ENCODE measurements at regions not wholly inside any gene's neighbourhood (a gene's known extent, or its start where the extent isn't known, plus 50 kb on each side); places are given as distances from the start of the nearest gene placed in this dataset.

GRCh38 chr12:77720258-77720657, 110.4 kb upstream of the NAV3 start:
- Histone ChIP-seq H3K4me2 (no peak overlapping the region), H2AFZ (replicated peaks) (peak overlapping the region; percentile 90)
- TF ChIP-seq EZH2 (IDR thresholded peaks at IDR 0.05), result no peak
- TF ChIP-seq, protein P1, sequence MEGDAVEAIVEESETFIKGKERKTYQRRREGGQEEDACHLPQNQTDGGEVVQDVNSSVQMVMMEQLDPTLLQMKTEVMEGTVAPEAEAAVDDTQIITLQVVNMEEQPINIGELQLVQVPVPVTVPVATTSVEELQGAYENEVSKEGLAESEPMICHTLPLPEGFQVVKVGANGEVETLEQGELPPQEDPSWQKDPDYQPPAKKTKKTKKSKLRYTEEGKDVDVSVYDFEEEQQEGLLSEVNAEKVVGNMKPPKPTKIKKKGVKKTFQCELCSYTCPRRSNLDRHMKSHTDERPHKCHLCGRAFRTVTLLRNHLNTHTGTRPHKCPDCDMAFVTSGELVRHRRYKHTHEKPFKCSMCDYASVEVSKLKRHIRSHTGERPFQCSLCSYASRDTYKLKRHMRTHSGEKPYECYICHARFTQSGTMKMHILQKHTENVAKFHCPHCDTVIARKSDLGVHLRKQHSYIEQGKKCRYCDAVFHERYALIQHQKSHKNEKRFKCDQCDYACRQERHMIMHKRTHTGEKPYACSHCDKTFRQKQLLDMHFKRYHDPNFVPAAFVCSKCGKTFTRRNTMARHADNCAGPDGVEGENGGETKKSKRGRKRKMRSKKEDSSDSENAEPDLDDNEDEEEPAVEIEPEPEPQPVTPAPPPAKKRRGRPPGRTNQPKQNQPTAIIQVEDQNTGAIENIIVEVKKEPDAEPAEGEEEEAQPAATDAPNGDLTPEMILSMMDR (IDR thresholded peaks at IDR 0.05), result peak; percentile 49

GRCh38 chr12:77710209-77710608, 120.5 kb upstream of the NAV3 start:
- Mint-ChIP-seq H3K36me3 (no peaks in the 10 kb centered on the region), H3K27ac (no peak overlapping the region), H3K27me3 (ENCODE audit: insufficient read depth, low read depth) (no peaks in the 10 kb centered on the region), H3K4me3 (no peak overlapping the region), H3K4me1 (no peaks in the 10 kb centered on the region), H3K9me3 (peaks cover 8% of the 10 kb centered on the region)
- Histone ChIP-seq H3K9me3 (ENCODE audit: low read depth) (no peaks in the 10 kb centered on the region), H3K4me2 (no peak overlapping the region), H2AFZ (replicated peaks) (no peak overlapping the region), H3K27me3 (no peaks in the 10 kb centered on the region), H3K27ac (no peak overlapping the region), H4K20me1 (ENCODE audit: low read depth) (no peaks in the 10 kb centered on the region), H3F3A (ENCODE audit: low read depth) (no peaks in the 10 kb centered on the region), H3K36me3 (no peaks in the 10 kb centered on the region), H3K79me2 (ENCODE audit: low read depth) (no peaks in the 10 kb centered on the region), H3K9ac (no peak overlapping the region), H3K4me1 (no peaks in the 10 kb centered on the region), H3K4me3 (no peak overlapping the region)
- no peak for DNase-seq (ENCODE audit: low spot score)
- TF ChIP-seq EZH2phosphoT487 (IDR thresholded peaks at IDR 0.05) (no peak), EZH2 (IDR thresholded peaks at IDR 0.05) (no peak)
- TF ChIP-seq, protein P1 (IDR thresholded peaks at IDR 0.05), result no peak

More at GRCh38 chr12:77720258-77720657, 110.4 kb upstream of the NAV3 start:
- peaks cover 5% of the 10 kb centered on the region for H3K4me1 ChIP-seq
- no peaks in the 10 kb centered on the region for H3F3A ChIP-seq (ENCODE audit: low read depth)
- Mint-ChIP-seq H3K27me3 (ENCODE audit: insufficient read depth, low read depth) (no peaks in the 10 kb centered on the region), H3K4me1 (no peaks in the 10 kb centered on the region), H3K9me3 (peaks cover 9% of the 10 kb centered on the region), H3K36me3 (no peaks in the 10 kb centered on the region), H3K4me3 (no peak overlapping the region), H3K27ac (no peak overlapping the region)
- no peak overlapping the region for H3K4me3 ChIP-seq
- H3K27me3 ChIP-seq, result no peaks in the 10 kb centered on the region
- no peaks in the 10 kb centered on the region for H4K20me1 ChIP-seq (ENCODE audit: low read depth)
- no peak overlapping the region for H3K9ac ChIP-seq
- no peaks in the 10 kb centered on the region for H3K79me2 ChIP-seq (ENCODE audit: low read depth)
- peak; percentile 16 for DNase-seq (ENCODE audit: low spot score)
- H3K9me3 ChIP-seq (ENCODE audit: low read depth), result no peaks in the 10 kb centered on the region
- H3K36me3 ChIP-seq, result no peaks in the 10 kb centered on the region
- H3K27ac ChIP-seq, result no peak overlapping the region

DNA sequence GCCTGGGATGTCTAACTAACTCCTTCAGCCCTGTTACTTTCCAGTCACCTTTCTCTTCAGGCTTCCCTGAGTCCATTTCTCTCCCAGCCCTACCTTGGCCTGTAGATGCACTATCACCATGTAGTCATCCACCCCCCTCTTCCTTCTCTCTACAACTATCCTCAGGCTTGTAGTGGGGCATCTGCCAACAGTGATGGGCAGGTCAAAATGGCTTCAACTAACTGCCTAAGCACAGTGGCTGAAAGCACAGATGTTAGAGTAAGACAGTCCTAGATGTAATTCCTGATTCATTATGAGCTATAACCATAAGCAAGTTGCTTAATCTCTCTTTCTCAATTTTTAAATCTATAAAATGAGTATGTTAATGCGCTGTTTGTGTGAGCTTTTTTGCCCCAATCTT, 133.6 kb upstream of the NAV3 start:
- Mint-ChIP-seq H3K4me1 (no peaks in the 10 kb centered on the region), H3K27ac (no peak overlapping the region), H3K27me3 (ENCODE audit: insufficient read depth, low read depth) (no peaks in the 10 kb centered on the region), H3K4me3 (no peak overlapping the region), H3K36me3 (no peaks in the 10 kb centered on the region), H3K9me3 (no peaks in the 10 kb centered on the region)
- DNase-seq (ENCODE audit: low spot score), result no peak
- no peaks in the 10 kb centered on the region for H3K9me3 ChIP-seq (ENCODE audit: low read depth)
- H3F3A ChIP-seq (ENCODE audit: low read depth), result no peaks in the 10 kb centered on the region
- no peak overlapping the region for H3K4me3 ChIP-seq
- H4K20me1 ChIP-seq (ENCODE audit: low read depth), result no peaks in the 10 kb centered on the region
- H3K36me3 ChIP-seq, result no peaks in the 10 kb centered on the region
- no peak overlapping the region for H3K9ac ChIP-seq
- H2AFZ ChIP-seq (replicated peaks), result no peak overlapping the region
- H3K79me2 ChIP-seq (ENCODE audit: low read depth), result no peaks in the 10 kb centered on the region
- no peak overlapping the region for H3K4me2 ChIP-seq
- TF ChIP-seq, protein P1 (IDR thresholded peaks at IDR 0.05), result no peak
- no peak for TF ChIP-seq EZH2phosphoT487 (IDR thresholded peaks at IDR 0.05)
- no peak for TF ChIP-seq EZH2 (IDR thresholded peaks at IDR 0.05)
- H3K27me3 ChIP-seq, result no peaks in the 10 kb centered on the region
- no peak overlapping the region for H3K27ac ChIP-seq
- no peaks in the 10 kb centered on the region for H3K4me1 ChIP-seq

All from neural progenitor cell (in vitro differentiated cells).